Tongue (tissue), 1 donor: ENCODE measurements at regions not wholly inside any gene's neighbourhood (a gene's known extent, or its start where the extent isn't known, plus 50 kb on each side); places are given as distances from the start of the nearest gene placed in this dataset.

Experiments used
- DNase-seq: peaks from one replicate; pipeline ENCODE4 v3.0.0-alpha.2; 2015

DNA sequence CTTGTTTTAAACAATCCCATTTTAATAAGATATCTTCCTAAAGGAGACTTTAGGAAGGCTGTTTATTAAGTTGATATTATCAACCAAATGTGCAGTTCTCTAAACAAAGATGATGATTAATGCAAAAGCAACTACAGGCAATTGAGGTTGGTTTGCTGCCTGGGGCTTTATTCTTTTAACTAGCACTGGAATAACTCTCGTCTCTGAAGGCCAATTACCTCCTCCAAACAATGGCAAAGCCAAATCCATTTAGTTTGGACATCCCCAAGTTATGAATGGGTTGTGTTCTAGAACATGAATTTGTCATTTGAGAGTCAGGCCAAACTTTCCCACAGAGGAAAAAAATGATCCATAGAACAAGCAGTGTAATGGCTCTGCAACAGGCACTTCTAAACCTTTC, 114.1 kb downstream of the SLC16A9 start:
- DNase-seq, result no peak

DNA sequence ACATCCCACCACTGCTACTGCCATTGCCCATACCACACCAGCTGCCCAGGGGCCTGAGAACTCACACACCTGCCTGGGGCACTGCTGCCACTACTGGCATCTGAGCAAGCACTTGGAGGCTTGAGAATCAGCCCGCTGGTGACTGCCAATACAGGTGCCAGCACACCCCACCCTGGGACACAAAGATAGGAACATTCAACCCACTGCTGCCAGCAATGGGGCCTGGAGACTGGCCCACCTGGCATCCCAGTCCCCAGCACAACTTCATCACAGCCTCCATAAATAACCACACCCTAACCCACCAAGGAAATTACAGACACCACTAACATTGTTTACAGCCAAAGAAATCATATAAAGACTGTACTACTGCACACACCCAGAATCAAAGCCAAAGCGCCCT, 115.9 kb downstream of the SLC16A9 start:
- no peak for DNase-seq

DNA sequence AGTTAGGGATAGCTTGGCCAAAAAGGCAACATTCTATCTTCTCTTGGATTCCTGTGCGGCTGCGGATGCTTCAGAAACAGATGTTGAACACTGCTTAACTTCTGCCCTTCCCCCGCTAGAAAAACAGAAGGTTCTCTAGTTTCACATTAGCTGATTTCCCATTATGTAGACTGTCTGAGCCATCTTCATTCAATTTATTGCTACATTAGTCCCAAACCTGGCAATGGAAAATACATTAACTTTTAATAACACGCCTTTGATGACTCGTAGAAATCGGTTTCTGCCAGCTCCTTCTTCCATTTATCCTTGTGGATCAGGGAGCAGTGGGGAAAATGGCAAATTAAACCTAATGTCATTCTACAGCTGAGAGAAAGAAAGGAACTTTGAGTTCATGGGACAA, 119.9 kb downstream of the SLC16A9 start:
- peak; percentile 21 for DNase-seq

DNA sequence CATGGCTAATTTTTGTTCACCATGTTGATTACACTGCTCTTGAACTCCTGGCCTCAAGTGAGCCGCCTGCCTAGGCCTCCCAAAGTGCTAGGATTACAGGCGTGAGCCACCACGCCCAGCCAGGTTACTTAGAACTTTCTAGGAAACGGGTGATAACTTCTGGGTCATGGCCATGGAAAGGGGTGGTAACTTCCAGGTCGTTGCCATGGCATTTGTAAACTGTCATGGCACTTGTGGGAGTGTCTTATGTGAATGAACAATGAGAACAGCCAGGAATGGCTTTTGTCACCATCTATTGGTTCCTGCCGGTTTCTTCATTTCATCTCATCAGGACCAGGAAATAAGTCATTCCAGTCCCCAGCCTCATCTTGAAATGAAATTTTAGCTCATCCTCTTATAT, 120.9 kb downstream of the SLC16A9 start:
- no peak for DNase-seq

DNA sequence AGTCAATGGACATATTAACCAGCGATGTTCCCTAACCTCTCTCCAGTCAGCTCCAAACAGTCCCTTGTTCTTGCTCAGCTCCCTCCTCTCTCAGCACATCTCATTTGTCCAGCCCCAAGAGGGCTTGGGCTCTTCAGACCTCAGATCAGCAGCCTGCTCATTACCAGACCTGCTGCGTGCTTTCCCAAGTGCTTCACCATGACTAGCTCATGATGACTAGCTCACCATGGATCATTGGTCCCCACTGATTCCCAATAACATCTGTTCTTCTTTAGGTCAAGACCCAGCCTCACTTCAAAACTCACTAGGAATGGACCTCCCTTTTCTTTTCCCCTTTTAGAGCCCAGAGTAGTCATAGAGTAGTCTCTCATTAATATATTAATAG, 121.9 kb downstream of the SLC16A9 start:
- no peak for DNase-seq

DNA sequence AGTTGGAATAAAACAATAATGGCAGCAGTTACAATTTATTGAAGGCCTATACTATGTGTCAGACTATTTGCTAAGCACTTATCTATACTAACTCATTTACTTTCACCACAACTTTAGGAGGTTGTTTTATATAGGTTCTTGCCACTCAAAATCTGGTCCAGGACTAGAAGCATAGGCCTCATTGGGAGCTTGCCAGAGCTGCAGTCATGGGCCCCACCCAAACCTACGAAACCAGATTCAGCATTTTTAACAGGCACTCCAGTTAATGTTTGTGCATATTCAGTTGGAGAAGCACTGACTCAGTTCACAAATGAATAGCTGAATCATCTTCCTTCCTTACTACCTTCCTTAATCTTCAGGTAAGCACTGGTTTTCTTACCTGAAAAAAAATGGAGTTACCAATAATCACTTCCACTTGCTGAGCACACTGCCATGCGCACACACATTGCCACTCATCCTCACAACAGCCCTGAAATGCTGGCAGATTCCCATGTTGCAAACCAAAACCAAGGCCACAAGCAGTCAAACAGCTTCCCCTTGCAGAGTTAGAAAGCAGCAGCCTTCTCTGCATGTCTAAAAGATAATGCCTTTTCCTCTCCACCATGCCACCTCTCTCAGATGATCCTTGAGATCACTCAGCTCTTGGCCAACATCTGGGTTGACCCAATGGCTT, 122.4 kb downstream of the SLC16A9 start:
- peak; percentile 29 for DNase-seq

DNA sequence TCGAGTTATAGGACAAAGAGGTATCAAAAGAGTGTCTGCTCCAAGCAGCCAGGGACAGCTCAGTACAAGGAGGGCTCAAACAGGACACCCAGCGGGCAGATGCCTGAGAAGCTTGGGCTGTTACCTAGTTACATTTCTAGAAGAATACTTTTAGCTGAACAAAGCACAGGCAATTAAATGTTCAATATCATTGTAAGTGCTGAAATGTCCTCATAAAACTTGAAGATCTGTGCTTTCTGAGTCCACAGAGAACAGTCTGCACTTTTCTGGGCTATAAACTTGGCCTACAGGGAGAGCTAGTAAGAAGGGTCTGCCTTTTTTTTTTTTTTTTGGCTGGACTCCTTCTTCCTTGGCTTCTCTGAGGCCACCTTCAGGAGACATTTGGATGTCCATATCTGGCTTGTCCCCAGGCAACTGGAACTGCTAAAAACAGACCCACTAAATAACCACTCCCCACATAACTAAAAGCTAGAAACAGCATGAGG, 123.2 kb downstream of the SLC16A9 start:
- no peak for DNase-seq

DNA sequence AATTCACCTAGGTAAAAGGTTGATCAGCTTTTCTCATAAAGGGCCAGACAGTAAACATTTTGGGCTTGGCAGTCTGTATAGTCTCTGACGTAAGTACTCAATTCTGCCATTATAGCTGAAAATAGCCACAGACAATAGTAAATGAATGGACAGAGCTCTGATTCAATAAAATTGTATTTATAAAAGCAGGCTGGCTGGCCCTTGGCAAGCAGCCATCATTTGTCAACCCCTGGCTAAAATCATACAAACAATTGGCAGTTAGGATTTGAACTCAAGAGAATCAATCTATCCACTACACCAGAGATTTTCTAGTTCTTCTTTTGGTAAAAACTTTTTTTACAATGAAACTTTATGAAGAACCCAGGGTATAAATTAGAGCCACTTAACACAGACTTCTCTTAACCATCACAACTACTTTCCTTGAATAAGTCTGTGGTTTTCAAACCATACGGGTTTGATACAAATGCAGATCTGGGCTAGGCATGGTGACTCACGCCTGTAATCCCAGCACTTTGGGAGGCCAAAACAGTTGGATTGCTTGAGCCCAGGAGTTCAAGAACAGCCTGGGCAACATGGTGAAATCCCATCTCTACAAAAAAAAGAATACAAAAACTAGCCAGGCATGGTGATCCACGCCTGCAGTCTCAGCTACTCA, 124.5 kb downstream of the SLC16A9 start:
- DNase-seq, result peak; percentile 31

DNA sequence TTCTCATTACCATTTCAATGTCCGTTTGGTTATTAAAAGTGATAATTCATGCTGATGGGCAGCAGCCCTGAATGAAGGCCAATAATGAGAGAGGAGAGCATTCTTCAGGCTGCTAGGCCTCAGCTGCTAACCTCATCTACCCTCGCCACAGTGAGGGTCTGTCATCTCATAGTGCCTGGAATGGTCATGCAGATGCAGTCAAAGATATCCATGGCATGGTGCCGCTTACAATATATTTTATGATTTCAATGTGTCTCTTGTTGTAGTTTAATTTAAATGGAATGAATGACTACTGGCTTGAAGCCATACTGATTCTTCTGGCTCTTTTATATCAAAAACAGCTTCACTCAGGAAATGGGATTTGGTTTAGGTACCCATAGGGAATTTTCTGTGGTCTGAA, 126.9 kb downstream of the SLC16A9 start:
- no peak for DNase-seq

DNA sequence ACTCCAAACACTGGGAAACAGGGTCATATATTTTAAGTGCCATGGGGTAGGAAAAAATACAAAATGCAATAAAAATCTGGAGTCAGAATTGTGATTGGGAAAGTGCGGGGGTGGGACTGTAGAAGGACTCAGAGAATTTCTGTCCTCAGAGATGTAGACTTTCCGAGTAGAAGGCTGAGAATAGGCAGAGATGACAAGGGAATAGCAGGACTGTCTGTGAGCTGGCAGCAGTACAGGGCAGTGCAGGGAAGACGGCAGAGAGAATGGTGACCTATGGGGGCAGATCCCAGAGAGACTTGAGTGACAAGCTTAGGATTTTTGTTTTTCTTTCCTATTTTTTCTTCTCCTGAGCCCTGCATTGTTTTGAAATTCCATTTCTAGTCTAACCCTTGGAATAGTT, 127.6 kb downstream of the SLC16A9 start:
- no peak for DNase-seq

DNA sequence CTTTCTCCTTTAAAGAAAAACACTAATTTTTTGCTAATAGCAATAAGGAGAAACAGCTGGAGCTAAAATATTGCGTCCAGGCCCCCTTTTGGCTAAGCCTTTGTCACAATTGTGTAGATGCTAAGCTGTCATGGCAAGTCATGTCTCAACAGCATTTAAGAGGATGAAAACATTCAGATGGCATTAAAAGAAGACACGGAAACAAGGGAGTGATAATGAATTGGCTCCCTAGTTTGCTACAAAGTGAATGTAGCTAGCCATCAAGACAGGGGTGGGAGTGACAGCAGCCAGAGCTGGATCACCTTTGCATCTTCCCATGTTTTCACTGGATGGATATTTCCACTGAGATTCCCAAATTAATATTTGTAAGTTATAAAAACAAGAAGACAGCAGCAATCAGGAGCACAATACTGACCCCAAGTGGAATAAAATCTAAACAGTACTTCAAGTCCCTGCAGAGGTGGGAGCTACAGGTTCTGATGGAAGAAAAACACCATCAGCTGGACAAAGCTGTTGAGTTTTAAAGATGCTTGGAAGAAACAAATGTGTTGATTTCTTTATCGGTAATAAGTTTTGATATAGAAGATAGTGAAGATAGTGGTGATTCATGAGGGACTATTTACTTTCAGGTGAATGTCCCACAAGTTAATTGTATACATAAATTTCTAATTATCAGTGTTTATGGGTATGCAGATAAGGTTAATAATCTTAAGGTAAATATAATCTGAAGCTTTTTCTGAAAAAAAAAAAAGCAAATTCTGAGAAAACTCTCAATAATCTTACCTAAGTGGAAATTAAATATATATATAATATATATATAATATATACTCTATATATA, 129.4 kb downstream of the SLC16A9 start:
- peak; percentile 70 for DNase-seq

DNA sequence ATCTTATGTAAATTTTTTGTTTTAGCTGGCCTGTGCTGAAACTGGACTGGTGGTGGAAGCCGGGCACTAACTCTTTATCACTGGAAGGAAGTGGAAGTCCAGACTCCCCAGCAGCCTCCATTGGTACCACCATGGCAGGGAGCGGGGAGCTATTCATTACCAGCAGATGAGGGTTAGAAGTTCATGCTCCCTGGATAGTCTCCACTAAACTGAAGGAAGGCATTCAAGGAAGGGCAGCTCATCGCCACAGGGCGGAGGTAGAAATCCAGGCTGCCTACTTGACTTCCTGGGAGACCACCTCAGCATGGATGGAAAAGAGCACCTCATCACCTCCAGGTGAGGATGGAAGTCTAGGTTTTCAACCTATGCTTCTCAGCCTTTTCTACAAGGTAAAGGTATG, 130.9 kb downstream of the SLC16A9 start:
- no peak for DNase-seq

DNA sequence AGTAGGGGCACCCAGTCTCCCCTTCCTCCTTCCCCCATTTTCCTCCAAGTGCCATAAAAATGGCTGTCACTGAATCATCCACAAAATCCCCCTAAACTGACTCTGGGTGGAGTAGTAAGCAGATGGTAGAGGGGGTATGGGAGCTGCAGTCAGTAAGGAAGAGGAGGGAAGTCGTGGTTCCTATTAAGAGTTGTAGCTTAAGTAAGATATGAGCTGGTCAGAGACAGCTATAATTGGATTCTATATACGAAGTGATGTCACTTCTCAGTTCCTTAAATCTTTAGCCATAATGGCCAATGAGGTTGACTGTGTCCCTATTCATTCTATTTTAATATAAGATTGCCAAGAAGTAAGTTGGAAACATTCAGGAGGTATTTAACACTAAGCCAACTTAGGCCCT, 131.7 kb downstream of the SLC16A9 start:
- no peak for DNase-seq

DNA sequence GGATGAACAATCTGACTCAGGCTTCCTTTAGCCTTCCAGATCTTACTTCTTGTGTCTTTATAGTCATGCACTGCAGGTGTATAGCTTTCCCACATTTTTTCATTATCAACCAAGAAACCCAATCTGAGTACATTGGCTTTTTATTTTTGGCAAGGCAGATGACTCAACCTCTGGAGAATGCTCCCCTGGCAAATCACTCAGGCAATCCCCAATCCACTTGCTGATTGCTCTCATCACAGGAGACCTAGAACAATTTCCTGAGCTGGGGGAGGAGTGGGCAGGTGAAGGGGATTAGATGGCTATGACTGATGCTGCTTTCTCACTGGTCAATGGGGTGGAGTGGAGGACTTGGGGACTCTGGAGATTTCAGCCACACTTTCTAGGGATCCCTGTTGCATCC, 134.4 kb downstream of the SLC16A9 start:
- DNase-seq, result no peak

DNA sequence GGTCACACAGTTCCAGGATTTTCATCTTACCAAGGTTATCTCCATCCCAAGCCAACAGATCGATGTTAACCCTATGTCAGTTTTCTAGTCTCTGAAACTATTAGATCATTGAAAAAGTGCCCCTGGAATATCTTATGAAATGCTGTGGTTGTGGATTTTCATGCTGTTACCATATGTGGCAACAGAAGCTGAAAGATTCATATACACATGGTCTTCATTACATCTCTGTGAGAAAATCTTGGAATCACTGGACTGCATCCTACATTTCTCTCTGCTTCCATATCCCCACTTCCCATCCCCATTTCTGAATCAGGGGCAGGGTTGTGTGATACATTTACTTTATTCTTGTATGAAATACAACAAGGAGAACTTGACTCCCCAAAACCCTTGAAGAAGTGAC, 146.1 kb downstream of the SLC16A9 start:
- peak; percentile 42 for DNase-seq

DNA sequence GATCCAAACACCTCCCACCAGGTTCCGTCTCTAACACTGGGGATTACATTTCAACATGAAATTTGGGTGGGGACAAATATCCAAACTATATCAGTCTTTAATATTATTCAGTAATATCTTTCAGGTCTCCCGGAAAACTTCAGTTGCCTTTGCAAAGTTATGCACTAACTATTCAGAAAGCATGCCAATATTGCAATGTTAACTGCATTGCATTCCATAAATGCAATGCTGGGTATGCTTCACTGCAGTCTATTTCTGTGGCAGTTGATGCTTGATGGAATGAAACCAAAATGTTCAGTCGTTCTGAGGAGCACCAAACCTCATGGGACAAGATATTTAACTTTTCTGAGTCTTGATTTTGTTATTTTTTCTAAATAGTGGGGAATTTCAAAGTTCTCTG, 147.5 kb downstream of the SLC16A9 start:
- DNase-seq, result no peak

DNA sequence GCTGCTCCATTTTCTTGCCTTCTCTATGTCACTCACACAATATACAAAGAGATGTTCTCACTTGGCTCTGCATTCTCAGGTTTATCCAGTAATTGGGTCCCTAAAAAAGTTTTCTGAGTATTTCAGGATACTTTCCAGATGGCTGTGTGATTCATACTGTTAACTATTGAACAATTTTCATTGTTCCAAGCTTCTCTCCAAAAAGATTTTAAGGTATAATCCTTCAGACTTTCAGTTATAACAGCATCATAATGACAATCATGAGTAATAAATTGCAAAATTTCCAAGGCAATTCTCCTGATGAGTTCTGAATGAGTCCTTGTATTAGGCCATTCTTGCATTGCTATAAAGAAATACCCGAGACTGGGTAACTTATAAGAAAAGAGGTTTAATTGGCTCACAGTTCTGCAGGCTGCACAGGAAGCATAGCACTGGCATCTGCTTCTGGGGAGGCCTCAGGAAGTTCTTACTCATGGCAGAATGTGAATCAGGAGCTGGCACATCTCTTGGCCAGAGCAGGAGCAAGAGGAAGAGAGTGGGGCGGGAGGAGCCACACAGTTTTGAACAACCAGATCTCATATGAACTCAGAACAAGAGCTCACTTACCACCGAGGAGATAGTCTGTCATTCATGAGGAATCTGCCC, 148.1 kb downstream of the SLC16A9 start:
- DNase-seq, result peak; percentile 70

DNA sequence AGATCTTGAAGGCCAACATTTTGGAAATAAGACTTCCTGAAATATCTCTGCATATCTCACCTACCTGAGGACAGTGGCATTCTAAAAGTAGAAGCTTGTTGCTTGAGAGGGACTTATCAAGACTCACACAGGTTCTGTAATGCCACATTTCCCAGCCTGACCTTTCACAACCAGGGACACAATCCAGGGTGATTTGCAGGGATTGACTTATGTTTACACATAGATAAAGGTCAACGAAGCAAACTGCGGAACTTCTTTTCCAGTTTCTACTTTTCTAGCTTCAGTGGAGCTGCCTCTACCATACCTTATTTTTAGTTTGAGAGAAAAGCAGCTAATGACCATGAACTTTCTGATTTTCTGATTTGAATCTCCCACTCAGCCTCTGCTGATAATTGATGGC, 148.7 kb downstream of the SLC16A9 start:
- DNase-seq, result no peak

DNA sequence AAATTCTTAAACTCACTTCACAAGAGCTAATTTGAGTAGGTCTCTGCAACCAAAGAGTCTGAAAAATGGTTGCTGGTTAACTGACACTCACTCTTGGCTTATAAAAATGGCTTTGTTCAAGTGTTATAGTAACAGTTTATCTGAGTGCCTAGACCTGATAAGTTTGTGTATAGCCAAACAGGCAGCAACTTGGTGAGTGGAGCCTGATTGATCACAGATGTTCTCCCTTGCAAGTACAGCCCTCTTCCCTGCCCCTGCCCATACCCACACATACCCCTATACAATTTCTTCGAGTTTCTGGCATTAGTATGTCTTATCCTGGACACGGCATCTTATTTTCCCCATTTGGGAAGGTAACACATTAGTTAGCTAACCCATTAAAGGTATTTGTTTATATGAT, 149.5 kb downstream of the SLC16A9 start:
- no peak for DNase-seq

DNA sequence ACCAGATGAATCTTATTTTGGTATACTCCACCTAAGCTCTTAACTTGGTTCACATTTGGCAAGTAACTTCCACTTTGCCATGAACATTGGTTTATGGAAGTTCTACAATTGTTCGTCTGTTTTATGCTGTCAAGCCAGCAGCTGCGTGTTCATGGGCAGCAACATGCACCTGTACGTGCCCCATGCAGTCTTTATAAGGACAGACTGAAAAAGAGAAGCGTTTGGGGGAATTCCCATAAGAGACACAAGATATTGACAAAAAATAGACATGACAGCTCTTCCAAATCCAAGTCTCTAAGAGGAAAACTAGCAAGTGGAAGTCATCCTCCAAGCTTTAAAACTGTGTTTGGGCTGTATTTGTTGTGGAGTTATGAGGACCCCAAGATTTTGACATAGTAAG, 151.6 kb downstream of the SLC16A9 start:
- no peak for DNase-seq

DNA sequence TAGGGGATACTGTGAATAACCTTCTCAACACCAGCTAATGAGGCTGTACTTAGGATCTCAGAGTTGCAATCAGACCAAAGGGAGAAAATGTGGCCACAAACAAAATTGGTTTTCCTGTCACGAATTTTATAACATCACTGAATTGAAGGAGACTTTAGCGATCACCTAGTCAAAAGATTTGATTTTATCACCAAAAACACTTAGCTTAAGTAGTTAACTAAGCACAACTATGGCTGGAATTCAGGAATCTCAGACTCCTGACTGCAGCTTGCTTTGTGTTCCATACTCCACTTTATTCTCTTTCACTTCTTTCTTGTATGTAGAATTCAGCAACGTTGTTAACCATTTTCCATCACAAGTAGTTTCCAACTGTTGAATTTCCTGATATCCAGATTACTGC, 152.0 kb downstream of the SLC16A9 start:
- DNase-seq, result no peak

DNA sequence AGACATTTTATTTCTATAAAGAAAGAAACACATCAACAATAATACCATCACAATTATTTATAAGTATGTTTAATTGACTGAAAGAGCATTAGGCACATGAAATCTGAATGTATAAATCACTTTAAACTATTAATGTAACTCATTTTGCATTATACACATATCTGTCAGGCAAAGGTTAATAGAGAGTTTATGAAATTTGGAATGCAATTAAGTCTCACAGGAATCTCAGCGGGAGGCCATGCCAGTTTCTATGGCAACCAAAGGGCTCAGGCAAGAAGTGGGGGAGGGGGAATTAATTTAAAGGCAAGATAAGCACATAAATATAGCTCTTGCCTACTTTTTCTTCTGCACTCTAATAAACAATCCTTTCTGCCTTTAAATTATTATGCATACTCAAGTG, 152.6 kb downstream of the SLC16A9 start:
- DNase-seq, result peak; percentile 32
